ENCODE measurements at regions not wholly inside any gene's neighbourhood (a gene's known extent, or its start where the extent isn't known, plus 50 kb on each side); places are given as distances from the start of the nearest gene placed in this dataset.
"Not testable (repeated sequence)": the region's sequence is repeated elsewhere in the genome, so short reads cannot be mapped to it uniquely, and the experiment has no call there.

GRCh38 chr6:56904068-56904467 is 50.8 kb upstream of the BEND6 start:
- no peak for DNase-seq

DNA sequence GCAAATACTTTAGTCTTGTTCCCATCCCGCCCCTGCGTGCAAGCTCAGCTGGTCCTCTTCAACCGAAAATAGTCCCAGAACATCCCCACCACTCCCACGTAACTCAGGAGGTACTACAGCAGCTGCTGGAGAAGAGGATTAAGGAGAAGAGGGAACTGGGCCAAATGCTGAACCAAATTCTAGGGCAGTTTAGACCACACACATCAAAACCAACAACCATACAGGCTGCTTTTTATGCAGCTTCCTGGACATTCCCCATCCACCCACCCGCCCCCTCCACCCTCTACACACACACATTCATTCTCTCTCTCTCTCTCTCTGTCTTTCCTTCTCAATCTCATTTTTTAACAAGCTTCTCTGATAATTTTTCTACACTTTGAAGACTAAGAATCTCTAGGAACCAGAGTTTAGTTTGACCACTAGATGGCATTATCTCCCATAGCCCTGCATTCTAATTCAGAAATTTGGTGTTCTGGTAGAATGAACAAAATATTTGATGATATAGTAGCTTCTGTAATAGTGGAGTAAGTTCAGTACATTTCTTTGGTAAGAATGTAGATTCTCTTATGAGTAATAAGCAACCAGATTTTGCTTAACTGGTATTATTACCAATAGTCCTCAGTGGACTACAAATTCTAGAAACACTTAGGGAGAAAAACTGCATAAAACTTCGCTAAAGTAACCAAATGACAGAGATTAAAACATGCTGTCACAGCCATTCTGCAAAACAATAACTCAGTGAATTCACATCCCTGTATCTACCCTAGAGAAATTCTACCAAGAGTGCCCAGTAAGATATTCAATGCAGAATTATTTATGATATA is 52.1 kb upstream of the BEND6 start:
- no peak for DNase-seq

DNA sequence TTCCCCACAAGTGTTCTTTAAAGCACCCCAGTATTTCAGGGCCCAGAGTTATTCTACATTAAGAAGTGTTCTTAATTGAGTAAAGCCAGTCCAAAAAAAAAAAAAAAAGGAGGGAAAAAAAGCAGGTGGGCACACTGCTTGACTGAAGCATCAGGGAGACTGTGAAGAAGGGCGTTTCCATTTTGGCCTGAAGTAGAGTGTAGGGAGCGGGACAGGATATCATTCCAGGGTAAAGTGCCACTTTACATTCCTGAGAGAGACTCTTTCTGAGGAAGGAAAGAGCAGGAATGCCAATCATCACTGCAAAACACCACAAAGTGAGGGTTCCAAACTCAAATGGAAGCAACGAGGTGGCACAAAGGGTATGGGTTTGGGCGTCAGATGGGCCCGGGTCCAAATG is 54.1 kb upstream of the BEND6 start:
- DNase-seq = no peak

DNA sequence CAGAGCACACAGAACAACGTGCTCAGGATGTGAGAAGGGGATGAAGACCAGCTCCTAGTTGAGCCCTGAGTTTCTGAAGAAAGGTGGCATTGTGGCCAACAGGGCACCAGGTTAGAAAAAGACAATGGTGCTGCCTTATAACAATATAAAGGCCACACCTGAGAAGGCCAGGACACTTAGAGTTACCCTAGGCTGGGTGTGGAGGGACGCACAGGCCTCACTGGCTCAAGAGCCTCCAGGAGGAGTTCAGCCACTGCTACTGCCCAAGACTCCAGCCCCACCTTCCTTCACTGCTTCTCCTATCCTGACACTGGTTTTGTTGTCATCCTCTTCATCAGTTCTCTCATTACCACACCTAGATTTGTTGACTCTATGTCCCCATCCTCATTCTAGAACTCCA is 55.2 kb upstream of the BEND6 start:
- no peak for DNase-seq

DNA sequence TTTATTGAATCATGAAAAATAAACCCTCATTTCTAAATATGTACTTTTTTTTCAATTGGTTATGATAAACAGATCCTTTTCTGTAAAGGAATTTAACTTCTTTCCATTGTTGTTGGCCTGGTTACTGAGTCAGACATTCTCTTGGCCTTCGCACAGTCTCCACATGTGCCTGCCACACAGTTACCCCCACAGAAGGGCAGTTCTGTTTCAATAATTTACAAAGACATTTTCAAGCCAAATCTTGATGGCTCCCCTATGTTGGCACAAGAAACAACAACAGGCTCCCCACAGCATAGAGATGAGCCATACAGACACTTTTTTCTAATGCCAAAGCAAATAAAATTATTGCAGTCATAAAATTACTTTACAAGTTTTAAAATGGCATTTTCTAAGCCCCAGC is 55.6 kb upstream of the BEND6 start:
- no peak for DNase-seq

- no peak for DNase-seq
These were observed 56.9 kb upstream of the BEND6 start for GRCh38 chr6:56897789-56898529.

- no peak for DNase-seq
These were observed 63.2 kb upstream of the BEND6 start for GRCh38 chr6:56891754-56892153.

GRCh38 chr6:56890683-56891429 is 64.1 kb upstream of the BEND6 start:
- no peak for DNase-seq

DNA sequence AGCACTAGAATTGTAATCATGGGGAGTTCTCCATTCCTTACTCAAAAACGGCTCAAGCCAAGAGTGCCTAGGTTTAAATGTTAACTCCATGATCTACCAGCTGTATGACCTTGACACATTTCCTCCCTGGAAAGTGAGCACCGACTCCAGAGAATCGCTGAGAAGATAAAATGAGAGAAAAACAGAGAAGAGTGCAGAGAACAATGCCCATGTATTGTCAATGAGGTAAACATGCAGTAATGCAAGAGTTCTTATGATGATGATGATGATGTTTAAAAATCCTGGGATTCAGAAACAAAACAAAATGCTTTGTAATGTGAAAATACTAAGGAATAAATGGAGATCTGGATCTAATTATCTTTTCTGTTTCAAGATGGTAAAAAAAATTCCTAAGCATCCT is 64.8 kb upstream of the BEND6 start:
- DNase-seq = no peak

- DNase-seq = no peak
These were observed 65.4 kb upstream of the BEND6 start for GRCh38 chr6:56889492-56889891.

DNA sequence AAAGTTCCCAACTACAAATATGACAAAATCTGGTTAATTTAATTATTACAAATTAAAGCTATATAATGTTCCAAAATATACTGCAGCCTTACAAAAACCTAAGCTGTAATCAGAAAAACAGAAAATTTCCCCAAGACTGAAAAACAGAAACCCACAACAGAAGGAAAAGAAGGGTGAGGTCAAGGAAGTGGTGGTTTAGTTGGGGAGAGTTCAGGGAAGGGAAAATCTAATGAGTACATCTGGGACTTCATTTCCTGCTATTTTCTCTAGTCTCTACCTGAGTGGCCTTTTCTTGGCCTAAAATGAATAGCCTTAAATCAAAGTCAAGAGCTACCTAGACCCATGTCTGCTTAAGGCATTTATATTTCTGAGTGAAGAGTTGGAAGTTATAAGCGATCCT is 66.2 kb upstream of the BEND6 start:
- no peak for DNase-seq

DNA sequence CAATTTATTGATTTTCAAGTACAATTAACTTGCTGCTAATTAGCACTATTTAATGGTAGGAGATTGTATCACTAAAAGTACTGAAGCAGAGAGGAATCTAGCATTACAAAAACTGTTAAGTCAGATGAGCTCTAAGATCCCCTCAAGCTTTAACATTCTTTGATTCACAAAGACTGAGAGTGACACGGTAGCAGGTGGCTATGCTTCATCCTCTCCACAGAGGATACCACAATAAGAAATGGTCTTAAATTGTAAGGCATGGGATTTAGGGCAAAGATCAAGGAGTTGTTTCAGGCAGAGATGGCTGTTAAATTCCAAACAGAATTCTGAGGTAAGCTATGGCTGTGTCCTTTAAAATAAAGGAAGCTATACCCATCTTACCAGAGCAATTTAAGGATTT is 67.8 kb upstream of the BEND6 start:
- DNase-seq = no peak

GRCh38 chr6:56877922-56878321 is 77.0 kb upstream of the BEND6 start:
- no peak for DNase-seq

DNA sequence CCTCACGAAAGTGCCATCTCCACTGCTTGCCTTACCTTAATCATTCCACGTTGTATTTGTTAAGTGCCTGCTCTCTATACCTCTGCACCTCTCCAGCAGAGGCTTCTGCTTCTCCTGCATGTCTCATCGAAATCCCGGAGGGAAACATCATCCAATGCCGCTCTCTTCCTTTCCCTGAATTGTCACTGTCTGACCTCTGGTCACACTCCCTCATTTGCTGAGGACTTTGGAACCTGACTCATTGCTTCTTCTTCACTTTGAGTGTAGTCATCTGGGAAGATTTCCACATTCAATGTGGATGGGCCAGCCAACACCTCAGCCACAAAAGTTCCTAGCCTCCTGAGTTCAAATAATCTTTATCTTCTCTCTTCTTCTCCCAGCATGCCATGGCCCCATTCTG is 78.9 kb upstream of the BEND6 start:
- no peak for DNase-seq

GRCh38 chr6:56875523-56875922 is 79.4 kb upstream of the BEND6 start:
- no peak for DNase-seq

- DNase-seq = no peak
These were observed 80.6 kb upstream of the BEND6 start for GRCh38 chr6:56874328-56874727.

GRCh38 chr6:56870053-56870452 is 84.9 kb upstream of the BEND6 start:
- DNase-seq = not testable (repeated sequence)

- no peak for DNase-seq
These were observed 85.6 kb upstream of the BEND6 start for GRCh38 chr6:56869346-56869745.

- no peak for DNase-seq
These were observed 86.2 kb upstream of the BEND6 start for GRCh38 chr6:56868687-56869086.

DNA sequence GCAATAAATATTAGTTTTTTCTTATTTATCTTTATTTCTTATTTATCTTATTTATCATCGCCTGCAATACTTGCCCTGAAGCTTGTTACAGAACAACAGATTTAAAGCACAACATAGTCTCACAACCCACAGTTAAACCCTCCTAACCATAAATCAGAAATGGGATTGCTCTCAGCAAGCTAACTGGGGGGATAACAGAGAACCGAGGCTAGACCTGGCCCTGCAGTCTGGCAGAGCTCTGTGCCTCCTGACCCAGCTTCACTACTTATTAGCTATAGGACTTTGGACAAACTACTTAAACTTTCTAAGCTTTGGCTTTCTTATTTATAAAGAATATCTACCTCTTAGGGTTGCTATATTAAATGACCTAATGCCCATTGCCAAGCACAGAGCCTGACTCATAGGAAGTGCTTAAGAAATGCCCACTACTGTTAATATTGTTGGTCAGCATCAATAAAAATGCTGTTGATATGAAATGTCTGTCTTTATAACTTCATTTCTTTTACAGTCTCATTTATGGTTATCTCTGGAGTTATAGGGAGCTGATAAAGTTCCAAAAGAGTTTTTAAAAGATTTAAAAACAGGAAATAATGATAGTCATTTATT is 87.9 kb upstream of the BEND6 start:
- no peak for DNase-seq

- DNase-seq = no peak
These were observed 89.6 kb upstream of the BEND6 start for GRCh38 chr6:56865081-56865875.

DNA sequence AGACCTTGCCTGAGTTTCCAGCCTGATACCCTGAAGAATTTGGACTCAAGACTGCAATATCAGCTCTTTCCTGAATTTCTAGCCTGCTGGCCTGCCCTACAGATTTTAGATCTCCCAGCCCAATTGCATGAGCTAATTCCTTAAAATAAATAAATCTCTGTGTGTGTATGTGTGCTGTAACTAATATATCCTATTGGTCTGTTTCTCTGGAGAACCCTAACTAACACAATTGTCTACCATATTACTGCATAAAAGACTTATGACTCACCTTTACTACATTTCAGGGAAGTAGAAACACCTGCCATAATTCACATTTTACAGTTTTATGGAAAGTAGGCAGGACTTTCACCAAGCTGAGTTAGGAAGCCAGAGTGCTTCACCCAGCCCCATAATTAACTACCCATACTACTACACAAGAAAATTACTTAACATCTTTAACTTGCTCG is 90.7 kb upstream of the BEND6 start:
- DNase-seq = no peak

Measured in NCI-H1048 (cell line).